NCI-H1694 (cell line): ENCODE measurements at regions not wholly inside any gene's neighbourhood (a gene's known extent, or its start where the extent isn't known, plus 50 kb on each side); places are given as distances from the start of the nearest gene placed in this dataset.

Experiments
- DNase-seq: peaks from one replicate; lab custom pipeline; 2025; lab: John Stamatoyannopoulos, UW

DNA sequence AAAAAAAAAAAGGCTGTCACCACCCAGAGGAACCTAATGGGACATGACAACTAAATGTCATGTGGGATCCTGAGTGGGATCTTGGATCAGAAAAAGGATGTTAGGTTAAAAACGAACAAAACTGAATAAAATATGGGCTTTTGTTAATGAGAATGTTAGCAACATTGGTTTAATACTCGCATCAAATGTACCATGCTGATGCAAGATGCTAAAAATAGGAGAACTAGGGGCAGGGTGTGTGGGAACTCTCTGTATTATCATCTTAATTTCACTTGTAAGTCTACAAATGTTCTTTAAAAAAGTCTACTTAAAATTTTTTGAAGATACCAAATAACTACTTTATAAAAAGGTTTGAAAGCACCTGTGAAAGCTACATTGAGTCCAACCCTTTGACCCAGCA, 88.8 kb upstream of the PRR5 start:
- DNase-seq: no peak

DNA sequence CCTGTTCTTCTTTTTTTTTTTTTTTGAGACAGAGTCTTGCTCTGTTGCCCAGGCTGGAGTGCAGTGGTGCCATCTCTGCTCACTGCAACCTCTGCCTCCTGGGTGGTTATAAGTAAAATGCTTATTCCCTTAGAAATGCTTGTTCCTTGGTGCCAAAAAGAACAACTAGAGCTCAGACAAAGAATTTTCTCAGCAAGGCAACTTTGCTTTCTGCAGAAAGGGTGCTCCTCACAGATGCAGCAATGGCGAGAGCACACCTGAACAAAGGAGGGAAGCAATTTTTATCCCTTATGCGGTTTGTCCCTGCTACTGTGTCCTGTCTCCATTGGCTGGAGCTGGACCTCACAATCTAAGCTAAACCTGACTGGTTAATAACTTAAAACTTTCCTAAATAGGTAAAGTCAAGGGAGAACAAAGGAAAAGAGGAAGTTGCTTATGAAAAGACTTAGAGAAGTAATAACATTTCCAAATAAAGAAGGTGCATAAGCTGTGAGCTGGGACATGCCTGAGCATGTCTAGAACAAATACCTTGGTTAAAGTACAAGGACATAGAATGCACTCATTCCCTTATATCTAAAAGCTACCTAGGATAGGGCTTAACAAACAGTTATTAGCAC, 90.0 kb upstream of the PRR5 start:
- DNase-seq: no peak

DNA sequence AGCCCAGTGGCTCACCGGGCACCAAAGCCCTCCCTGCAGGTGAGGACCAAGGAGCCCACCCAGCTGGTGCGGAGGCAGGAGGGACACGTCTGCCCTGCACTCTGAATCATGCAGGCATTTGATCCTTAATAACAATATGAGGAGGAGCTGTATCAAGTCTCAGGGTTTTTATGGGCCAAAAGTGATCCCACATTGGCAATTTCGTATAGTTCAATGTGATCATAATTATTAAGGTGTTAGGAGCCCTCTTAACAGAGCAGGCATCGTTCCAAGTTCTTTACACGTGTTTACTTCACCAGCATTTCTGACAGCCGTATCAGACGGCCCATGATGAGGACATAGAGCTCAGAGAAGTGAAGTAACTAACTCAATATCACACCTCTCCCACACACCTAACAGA, 91.9 kb upstream of the PRR5 start:
- no peak for DNase-seq

DNA sequence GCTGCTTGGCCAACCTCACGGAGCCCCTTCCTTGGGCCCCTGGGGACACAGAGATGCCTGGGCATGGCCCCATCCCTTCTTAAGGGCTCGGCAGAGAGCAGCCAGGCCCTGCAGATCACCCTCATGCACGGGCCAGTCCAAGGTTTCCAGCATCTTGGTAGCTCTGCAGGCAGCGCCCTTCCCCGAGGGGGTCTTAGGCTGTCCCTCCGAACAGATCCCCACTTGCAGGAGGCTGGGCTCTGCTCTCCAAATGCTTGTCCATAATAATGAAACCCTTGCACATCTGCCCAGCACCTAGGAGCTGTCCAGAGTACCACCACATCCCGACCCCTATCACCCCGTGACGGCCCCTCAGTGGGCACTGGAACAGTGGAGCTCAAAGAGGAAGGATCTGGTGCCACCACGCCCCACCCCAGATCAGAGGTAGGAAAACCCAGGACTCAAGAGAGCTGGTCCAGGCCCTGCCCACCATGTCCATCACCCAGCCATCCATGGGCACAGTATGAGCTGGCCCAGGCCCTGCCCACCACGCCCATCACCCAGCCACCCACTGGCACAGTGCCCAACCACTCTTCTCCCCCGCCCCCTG, 92.5 kb upstream of the PRR5 start:
- DNase-seq: no peak

- no peak for DNase-seq
Observed at GRCh38 chr22:44608597-44609399, 93.2 kb upstream of the PRR5 start.

GRCh38 chr22:44606126-44606525, 95.9 kb upstream of the PRR5 start:
- DNase-seq: no peak

DNA sequence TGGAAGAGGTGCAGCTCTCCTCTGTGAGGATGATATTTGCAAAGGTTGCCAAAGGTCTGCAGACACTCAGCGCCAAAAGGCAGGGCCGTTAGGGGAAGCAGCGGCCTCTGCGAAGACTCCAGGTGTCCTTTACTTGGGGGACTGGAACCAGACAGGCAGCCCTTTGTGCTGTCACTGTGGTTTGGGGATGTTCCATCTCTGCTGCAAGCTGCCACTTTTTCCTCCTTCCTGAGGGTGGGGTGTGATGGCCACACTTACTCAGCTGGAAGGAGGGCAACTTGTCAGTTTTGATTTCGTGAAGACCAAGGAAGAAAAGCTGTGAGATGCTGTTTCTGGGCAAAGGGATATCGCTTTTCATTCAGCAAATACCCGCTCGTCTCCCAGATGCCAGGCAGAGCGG, 96.5 kb upstream of the PRR5 start:
- no peak for DNase-seq

DNA sequence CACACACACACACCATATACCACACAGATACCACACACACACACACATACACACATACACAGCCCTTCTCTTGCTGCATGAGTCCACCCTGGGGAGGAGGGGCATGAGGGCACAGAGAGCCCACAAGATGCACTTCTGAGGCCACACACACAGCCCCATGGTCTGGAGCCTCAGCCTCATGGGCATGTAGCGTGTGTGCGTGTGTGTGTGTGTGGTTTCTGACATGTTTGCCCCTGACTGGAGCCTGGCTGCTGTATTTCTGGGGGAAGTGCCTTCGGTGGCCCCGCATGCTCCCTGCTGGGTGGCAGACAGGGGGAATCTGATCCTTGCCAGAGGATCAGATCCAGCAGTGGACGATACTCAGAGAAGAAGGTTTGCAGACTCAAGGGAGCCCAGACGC, 97.0 kb upstream of the PRR5 start:
- no peak for DNase-seq

GRCh38 chr22:44604455-44604854, 97.5 kb upstream of the PRR5 start:
- no peak for DNase-seq

- no peak for DNase-seq
Observed at GRCh38 chr22:44603767-44604166, 98.2 kb upstream of the PRR5 start.

DNA sequence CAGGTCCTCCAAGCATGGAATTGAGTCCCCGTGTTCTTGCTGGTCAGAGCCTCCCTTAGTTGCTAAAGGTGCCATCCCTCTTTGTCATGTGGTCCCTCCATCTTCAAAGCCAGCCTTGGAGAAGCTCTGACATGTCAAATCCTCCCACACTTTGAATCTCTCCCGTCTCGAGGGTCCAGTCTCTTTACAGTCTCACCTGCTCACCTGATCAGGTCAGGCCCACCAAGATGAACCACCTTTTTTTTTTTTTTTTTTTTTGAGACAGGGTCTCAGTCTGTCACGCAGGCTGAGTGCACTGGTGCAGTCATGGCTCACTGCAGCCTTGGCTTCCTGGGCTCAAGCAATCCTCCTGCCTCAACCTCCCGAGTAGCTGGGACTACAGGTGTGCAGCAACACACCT, 100.3 kb upstream of the PRR5 start:
- no peak for DNase-seq

GRCh38 chr22:44601189-44601588, 100.8 kb upstream of the PRR5 start:
- no peak for DNase-seq

GRCh38 chr22:44600207-44600785, 101.7 kb upstream of the PRR5 start:
- DNase-seq: no peak

DNA sequence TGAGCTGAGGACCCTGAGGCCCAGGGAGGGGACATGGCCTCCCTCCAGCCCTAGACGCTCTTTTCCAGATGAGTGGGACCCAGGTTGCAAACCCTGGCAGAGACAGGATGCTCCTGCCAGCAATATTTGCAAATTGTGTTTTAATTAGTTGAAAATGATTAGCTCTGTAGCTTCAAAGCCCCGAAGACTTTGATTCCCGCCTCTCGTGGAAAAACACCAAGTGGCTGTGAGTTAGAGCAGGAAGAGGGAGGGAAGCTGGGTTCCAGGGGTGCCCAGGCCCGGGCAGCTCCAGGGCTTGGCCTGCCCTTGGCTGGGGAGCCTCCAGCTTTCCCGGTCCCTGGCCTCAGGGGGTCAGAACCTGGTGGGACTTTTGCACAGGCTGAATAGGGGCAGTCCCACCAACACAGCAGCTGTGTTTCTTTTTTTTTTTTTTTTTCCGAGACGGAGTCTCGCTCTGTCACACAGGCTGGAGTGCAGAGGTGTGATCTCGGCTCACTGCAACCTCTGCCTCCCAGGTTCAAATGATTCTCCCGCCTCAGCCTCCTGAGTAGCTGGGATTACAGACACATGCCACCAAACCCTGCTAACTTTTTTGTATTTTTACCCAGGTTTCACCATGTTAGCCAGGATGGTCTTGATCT, 101.6 kb upstream of the RTL6 start:
- DNase-seq: no peak

DNA sequence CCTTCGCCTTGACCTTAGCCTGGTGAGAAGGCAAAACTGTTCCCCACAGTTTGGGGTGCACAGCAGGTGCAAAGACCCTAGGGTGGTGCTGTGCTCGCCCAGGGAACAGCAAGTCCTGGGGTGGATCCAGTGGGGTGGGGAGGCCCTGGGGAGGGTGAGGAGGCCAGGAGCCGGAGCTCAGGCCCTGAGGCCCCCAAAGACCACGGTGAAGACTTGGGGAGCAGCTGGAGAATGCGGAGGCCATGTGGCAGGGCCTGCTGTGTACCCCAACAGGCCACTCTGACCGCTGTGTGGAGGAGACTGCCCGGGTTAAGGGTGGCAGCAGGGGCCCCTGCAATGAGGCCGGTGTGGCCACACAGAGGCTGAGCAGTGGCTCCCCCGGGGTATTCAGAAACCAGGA, 101.1 kb upstream of the RTL6 start:
- no peak for DNase-seq

DNA sequence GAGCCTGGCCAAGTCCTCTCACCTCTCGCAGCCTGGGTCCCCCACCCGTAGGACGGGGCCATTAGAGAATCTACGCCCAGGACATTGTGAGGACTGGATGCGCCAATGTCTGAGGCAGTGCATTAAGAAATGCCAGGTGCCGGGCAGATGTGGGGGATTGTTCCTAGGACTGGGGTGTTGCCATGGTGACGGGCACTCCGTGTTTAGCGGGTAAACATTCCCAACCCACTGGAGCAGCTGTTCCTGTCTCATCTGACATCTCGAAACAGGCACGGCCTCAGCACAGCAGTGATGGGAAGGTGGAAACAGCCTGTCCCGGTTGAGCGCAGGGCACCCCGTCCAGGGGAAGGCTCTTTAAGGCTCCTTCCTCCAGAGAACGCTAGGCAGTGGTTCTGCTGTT, 99.6 kb upstream of the RTL6 start:
- DNase-seq: peak; percentile 98

DNA sequence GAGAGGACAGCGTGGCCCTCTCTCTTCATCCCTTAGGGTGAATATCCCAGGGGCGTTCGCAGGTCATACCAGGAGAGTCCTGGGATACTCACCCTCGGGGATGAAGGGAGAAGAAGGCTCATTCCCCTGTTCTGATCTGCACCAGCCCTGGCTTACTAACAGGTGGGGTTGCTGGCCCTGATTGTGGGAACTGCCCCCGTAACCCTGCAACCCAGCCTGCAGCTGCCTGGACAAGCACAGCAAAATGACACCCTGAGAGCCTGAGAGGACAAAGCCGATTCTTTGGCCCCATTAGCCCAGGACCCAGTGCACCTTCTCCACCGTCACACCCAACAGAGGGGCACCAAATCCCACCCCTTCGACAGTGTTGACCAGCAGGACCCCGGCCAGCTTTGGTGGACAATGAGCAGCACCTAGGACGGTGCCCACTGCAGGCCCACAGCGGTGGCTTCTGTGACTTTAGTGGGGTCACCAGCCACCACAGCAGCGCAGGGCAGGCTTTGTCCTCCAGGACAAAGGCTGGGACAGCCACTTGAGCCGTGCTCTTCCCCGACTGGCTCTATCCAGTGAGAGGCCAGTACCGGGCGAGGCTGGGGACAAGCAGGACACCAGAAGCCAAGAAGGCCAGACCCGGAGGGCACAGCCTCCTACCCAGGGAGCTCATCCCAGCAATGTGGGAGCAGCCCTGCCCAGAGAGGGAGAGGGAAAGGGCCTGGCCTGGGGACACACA, 98.5 kb upstream of the RTL6 start:
- DNase-seq: no peak

DNA sequence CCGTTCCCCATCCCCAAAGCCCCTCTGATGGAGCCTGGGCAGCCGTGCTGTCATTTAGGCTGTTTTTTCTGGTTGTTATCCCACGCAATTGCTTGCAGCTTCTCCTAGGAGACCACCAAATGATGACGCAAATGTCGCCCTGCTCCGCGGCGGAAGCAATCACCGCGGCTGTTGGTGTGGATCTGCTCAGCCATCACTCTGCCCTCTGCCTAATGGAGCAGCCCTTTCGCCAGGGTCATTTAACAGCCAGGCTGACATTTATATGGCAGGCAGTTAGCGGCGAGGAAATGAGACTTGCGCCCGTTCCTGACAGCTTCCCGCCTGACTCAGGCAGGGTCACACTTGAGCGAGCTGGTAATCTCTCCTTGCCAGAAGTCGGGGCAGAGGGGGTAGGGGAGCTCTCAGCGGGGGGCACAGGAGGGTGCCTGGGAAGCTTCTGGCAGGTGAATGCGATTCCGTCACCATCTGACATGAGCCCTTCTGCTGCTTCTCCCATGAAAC, 97.9 kb upstream of the RTL6 start:
- peak; percentile 42 for DNase-seq

- no peak for DNase-seq
Observed at GRCh38 chr22:44594951-44595350, 96.9 kb upstream of the RTL6 start.

GRCh38 chr22:44592824-44593148, 94.8 kb upstream of the RTL6 start:
- no peak for DNase-seq

DNA sequence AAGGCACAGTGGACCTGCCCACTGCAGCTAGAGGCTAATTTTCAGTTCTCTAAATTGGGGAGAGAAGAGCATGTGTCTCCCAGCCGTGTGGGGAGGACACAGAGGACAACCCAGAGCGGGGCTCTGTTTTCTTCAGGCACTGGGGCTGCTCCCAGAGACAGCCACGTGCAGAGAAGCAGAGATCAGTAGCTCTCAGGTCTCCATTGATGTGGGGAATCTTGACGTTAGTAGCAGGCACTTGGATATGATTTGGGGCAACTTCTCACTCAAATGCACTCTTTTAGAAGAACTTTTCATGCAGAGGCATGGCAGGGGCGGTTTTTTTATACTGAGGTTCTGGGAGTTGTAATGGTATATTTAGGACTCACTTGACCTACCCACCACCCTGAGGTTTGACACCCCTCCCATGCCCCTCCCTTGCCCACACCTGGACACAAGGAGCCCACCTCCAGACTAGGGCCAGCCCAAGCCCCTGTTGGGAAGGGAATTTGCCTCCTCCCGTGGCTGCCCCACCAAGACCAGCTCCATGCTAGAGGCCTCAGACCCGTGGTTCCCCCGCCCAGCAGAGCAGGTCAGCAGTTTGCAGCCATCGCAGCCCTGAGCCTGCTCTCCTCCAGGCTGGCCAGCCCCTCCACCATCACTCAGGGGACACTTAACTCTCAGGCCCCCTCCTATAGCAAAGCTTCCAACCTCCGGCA, 94.2 kb upstream of the RTL6 start:
- no peak for DNase-seq
